Thoracic aorta (tissue), 2 donors: ENCODE measurements at regions not wholly inside any gene's neighbourhood (a gene's known extent, or its start where the extent isn't known, plus 50 kb on each side); places are given as distances from the start of the nearest gene placed in this dataset.
A peak's percentile ranks its signal among the peaks of the same experiment; 100 is the strongest.

Source experiments
- ATAC-seq: fragments of 150-250 bp; one replicate; pipeline ENCODE4 v1.8.0; 2017; ENCODE audit warnings: low read depth; ENCODE audit not compliant: insufficient number of reproducible peaks, low FRiP score
- DNase-seq: peaks from one replicate; pipeline ENCODE4 v3.0.0-alpha.2; 2020; ENCODE audit warnings: low spot score
- H3K27ac ChIP-seq, 2 donors: fragments of 200-600 bp; sonication (generic); 1 replicate in 1 of 2; 2 replicates in 1 of 2; pipeline ENCODE4 v1.5.1; 2016; ENCODE audit warnings: mild to moderate bottlenecking in 2 of 2, moderate library complexity in 2 of 2
- H3K27me3 ChIP-seq: fragments of 200-600 bp; sonication (generic); replicated peaks from 2 replicates; pipeline ENCODE4 v1.6.0; 2016; ENCODE audit warnings: mild to moderate bottlenecking; ENCODE audit not compliant: insufficient read depth
- H3K36me3 ChIP-seq: fragments of 200-600 bp; sonication (generic); one replicate; pipeline ENCODE4 v1.5.1; 2016
- H3K4me1 ChIP-seq, 2 donors: fragments of 200-600 bp; sonication (generic); 1 replicate in 1 of 2; 2 replicates in 1 of 2; pipeline versions ENCODE4 v1.5.1 to v1.6.0; 2016; ENCODE audit warnings: low read depth in 2 of 2, mild to moderate bottlenecking in 1 of 2; ENCODE audit not compliant: control insufficient read depth in 1 of 2
- H3K4me3 ChIP-seq: fragments of 200-600 bp; sonication (generic); 2 replicates; pipeline ENCODE4 v1.5.1; 2016; ENCODE audit warnings: mild to moderate bottlenecking
- H3K9me3 ChIP-seq: fragments of 200-600 bp; sonication (generic); 2 replicates; pipeline ENCODE4 v1.5.1; 2016
- CTCF ChIP-seq: fragments of 200-600 bp; sonication (generic); IDR thresholded peaks from one replicate; pipeline ENCODE4 v1.5.1; 2019; ENCODE audit warnings: antibody characterized with exemption

- DNase-seq (no peak), ATAC-seq (no peak)
- no peak overlapping the region for H3K27ac ChIP-seq
- H3K4me3 ChIP-seq = peak overlapping the region; percentile 4
- no peak for TF ChIP-seq CTCF
- no peaks in the 10 kb centered on the region for H3K27me3 ChIP-seq
- no peaks in the 10 kb centered on the region for H3K9me3 ChIP-seq
- no peaks in the 10 kb centered on the region for H3K4me1 ChIP-seq
- no peaks in the 10 kb centered on the region for H3K36me3 ChIP-seq
Measured at GRCh38 chr3:8416965-8417364, 84.7 kb upstream of the LMCD1 start.

- no peaks in the 10 kb centered on the region for H3K4me1 ChIP-seq
- H3K27ac ChIP-seq = no peak overlapping the region
- DNase-seq (no peak), ATAC-seq (no peak)
- H3K27me3 ChIP-seq = no peaks in the 10 kb centered on the region
- peaks cover 10% of the 10 kb centered on the region for H3K9me3 ChIP-seq
- TF ChIP-seq CTCF = no peak
- H3K36me3 ChIP-seq = no peaks in the 10 kb centered on the region
- no peak overlapping the region for H3K4me3 ChIP-seq
Measured at GRCh38 chr3:8420612-8421011, 81.0 kb upstream of the LMCD1 start.

- no peak overlapping the region for H3K4me3 ChIP-seq
- H3K27me3 ChIP-seq = no peaks in the 10 kb centered on the region
- H3K36me3 ChIP-seq = no peaks in the 10 kb centered on the region
- no peaks in the 10 kb centered on the region for H3K4me1 ChIP-seq
- peaks cover 10% of the 10 kb centered on the region for H3K9me3 ChIP-seq
- ATAC-seq = no peak
- no peak for TF ChIP-seq CTCF
- H3K27ac ChIP-seq = no peak overlapping the region
- DNase-seq = no peak
Measured at GRCh38 chr3:8421267-8421666, 80.4 kb upstream of the LMCD1 start.

GRCh38 chr3:8421711-8422110 is 79.9 kb upstream of the LMCD1 start:
- ATAC-seq = no peak
- H3K4me3 ChIP-seq = no peak overlapping the region
- TF ChIP-seq CTCF = no peak
- no peaks in the 10 kb centered on the region for H3K27me3 ChIP-seq
- no peaks in the 10 kb centered on the region for H3K4me1 ChIP-seq
- H3K9me3 ChIP-seq = peaks cover 10% of the 10 kb centered on the region
- H3K36me3 ChIP-seq = no peaks in the 10 kb centered on the region
- H3K27ac ChIP-seq = no peak overlapping the region
- DNase-seq = no peak

GRCh38 chr3:8423307-8423706 is 78.3 kb upstream of the LMCD1 start:
- ATAC-seq (no peak), DNase-seq (no peak)
- Histone ChIP-seq H3K4me3 (no peak overlapping the region), H3K27ac (no peak overlapping the region), H3K4me1 (no peaks in the 10 kb centered on the region), H3K27me3 (no peaks in the 10 kb centered on the region), H3K9me3 (peaks cover 10% of the 10 kb centered on the region), H3K36me3 (no peaks in the 10 kb centered on the region)
- TF ChIP-seq CTCF = no peak
